ENCODE measurements at regions not wholly inside any gene's neighbourhood (a gene's known extent, or its start where the extent isn't known, plus 50 kb on each side); places are given as distances from the start of the nearest gene placed in this dataset.
"Not testable (repeated sequence)": the region's sequence is repeated elsewhere in the genome, so short reads cannot be mapped to it uniquely, and the experiment has no call there.

DNA sequence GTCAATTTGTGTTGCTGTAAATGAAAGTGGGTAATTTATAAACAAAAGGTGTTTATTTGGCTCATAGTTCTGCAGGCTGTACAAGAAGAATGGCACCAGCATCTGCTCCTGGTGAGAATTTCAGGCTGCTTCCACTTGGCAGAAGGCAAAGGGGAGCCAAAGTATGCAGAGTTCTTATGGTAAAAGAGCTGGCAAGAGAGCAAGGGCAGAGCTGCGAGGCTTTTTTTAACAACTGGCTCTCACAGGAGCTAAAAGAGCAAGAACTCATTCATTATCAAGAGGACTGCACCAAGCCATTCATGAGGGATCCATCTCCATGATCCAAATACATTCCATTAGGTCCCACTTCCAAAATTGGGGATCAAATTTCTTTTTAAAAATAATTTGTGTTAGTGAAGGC lies 1712.7 kb downstream of the SLITRK5 start:
- TF ChIP-seq, protein P1, sequence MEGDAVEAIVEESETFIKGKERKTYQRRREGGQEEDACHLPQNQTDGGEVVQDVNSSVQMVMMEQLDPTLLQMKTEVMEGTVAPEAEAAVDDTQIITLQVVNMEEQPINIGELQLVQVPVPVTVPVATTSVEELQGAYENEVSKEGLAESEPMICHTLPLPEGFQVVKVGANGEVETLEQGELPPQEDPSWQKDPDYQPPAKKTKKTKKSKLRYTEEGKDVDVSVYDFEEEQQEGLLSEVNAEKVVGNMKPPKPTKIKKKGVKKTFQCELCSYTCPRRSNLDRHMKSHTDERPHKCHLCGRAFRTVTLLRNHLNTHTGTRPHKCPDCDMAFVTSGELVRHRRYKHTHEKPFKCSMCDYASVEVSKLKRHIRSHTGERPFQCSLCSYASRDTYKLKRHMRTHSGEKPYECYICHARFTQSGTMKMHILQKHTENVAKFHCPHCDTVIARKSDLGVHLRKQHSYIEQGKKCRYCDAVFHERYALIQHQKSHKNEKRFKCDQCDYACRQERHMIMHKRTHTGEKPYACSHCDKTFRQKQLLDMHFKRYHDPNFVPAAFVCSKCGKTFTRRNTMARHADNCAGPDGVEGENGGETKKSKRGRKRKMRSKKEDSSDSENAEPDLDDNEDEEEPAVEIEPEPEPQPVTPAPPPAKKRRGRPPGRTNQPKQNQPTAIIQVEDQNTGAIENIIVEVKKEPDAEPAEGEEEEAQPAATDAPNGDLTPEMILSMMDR (IDR thresholded peaks at IDR 0.05; ENCODE audit: low read depth, low read length), result no peak
- DNase-seq (ENCODE audit: extremely low read depth, low read depth), result no peak

GRCh38 chr13:89393758-89394304 lies 1722.7 kb downstream of the SLITRK5 start:
- DNase-seq (ENCODE audit: extremely low read depth, low read depth), result no peak
- TF ChIP-seq, protein P1 (IDR thresholded peaks at IDR 0.05; ENCODE audit: low read depth, low read length), result no peak

GRCh38 chr13:89401264-89401675 lies 1730.1 kb downstream of the SLITRK5 start:
- DNase-seq (ENCODE audit: extremely low read depth, low read depth), result peak; percentile 31
- TF ChIP-seq, protein P1 (IDR thresholded peaks at IDR 0.05; ENCODE audit: low read depth, low read length), result no peak

GRCh38 chr13:89402211-89402610 lies 1731.0 kb downstream of the SLITRK5 start:
- DNase-seq (ENCODE audit: extremely low read depth, low read depth), result no peak
- TF ChIP-seq, protein P1 (IDR thresholded peaks at IDR 0.05; ENCODE audit: low read depth, low read length), result no peak

- DNase-seq (ENCODE audit: extremely low read depth, low read depth), result not testable (repeated sequence)
Observed at GRCh38 chr13:89406096-89406495, 1734.9 kb downstream of the SLITRK5 start.

- DNase-seq (ENCODE audit: extremely low read depth, low read depth), result no peak
- TF ChIP-seq, protein P1 (IDR thresholded peaks at IDR 0.05; ENCODE audit: low read depth, low read length), result no peak
Observed at GRCh38 chr13:89407357-89407756, 1736.2 kb downstream of the SLITRK5 start.

DNA sequence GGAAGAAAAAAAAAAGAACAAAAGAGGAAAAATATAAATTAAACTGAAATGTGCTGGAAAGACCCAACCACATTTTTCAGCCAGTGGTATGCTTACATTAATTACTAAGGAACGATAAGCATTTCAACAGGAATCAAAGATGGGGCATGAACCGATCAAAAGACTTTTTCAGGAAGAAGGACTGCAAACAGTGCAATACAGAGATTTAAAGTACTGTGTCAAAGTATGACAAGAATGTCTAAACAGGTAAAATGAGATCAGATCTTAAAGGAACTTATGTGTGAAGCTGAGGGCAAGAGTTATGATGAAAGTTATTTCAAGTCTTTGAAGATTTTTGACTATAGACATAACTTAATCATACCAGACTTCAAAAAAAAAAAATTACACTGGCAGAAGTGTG lies 1761.8 kb downstream of the SLITRK5 start:
- DNase-seq (ENCODE audit: extremely low read depth, low read depth), result no peak
- TF ChIP-seq, protein P1 (IDR thresholded peaks at IDR 0.05; ENCODE audit: low read depth, low read length), result no peak

DNA sequence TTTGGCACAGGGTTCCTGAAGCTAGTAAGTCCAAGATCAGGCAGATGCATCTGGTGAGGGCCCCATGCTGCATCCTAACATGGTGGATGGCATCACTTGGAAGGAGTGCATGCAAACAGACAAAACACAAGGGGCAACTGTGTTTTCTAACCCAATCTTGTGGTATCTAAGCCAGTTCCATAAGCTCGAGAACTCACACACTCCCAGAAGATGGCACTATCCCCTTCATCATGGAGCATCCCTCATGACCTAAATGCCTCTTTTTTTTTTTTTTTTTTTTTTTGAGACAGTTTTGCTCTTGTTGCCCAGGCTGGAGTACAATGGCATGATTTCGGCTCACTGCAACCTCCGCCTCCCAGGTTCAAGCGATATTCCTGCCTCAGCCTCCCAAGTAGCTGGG lies 1763.5 kb downstream of the SLITRK5 start:
- DNase-seq (ENCODE audit: extremely low read depth, low read depth), result not testable (repeated sequence)

Data from AG09319 (cell line).